OCI-LY7 (cell line): ENCODE measurements at regions not wholly inside any gene's neighbourhood (a gene's known extent, or its start where the extent isn't known, plus 50 kb on each side); places are given as distances from the start of the nearest gene placed in this dataset.

ENCODE experiments used
- BruUV-seq: library from RNA; stranded (reverse); fragments of 400-500 nt; replicated peaks from 2 replicates; lab custom pipeline; 2021; lab: Mats Ljungman, UMichigan
- CTCF ChIA-PET: fragments of 300-600 bp; sonication (Branson Sonifier 250); formaldehyde crosslinking; loops from one replicate; lab custom pipeline; 2022; ENCODE audit warnings: antibody characterized with exemption; ENCODE audit not compliant: unreplicated experiment; lab: Charles Lee
- POLR2A ChIA-PET: fragments of 300-600 bp; sonication (Branson Sonifier 250); formaldehyde crosslinking; loops from one replicate; lab custom pipeline; 2022; ENCODE audit warnings: antibody characterized with exemption; lab: Charles Lee
- DNase-seq: peaks from one replicate; pipeline ENCODE4 v3.0.0-alpha.2; 2015; ENCODE audit warnings: low spot score
- H2AFZ ChIP-seq: fragments of 200-600 bp; sonication (generic), shearing (Covaris generic); 2 replicates; pipeline ENCODE4 v1.6.1; 2014; ENCODE audit warnings: mild to moderate bottlenecking, antibody characterized with exemption, low read length, moderate library complexity
- H3K27ac ChIP-seq: fragments of 200-600 bp; sonication (generic); 2 replicates; pipeline ENCODE4 v1.5.1; 2014; ENCODE audit warnings: mixed run types, low read depth, mild to moderate bottlenecking, moderate library complexity, low read length, inconsistent platforms; ENCODE audit not compliant: poor library complexity, severe bottlenecking
- H3K36me3 ChIP-seq: fragments of 200-600 bp; sonication (generic); 2 replicates; pipeline ENCODE4 v1.6.1; 2014; ENCODE audit warnings: mild to moderate bottlenecking, antibody characterized with exemption, low read length, moderate library complexity, mixed read lengths; ENCODE audit not compliant: insufficient read depth
- H3K4me1 ChIP-seq: fragments of 200-600 bp; sonication (generic); 2 replicates; pipeline ENCODE4 v1.5.1; 2014; ENCODE audit warnings: mild to moderate bottlenecking, low read length; ENCODE audit not compliant: insufficient read depth, poor library complexity, severe bottlenecking
- H3K4me2 ChIP-seq: fragments of 200-600 bp; sonication (generic); 2 replicates; pipeline ENCODE4 v1.6.1; 2014; ENCODE audit warnings: mild to moderate bottlenecking, low read length
- H3K4me3 ChIP-seq: fragments of 200-600 bp; sonication (generic); 2 replicates; pipeline ENCODE4 v1.5.1; 2014; ENCODE audit warnings: mild to moderate bottlenecking, low read depth, low read length; ENCODE audit not compliant: poor library complexity, severe bottlenecking
- H3K79me2 ChIP-seq: fragments of 200-600 bp; sonication (generic); 2 replicates; pipeline ENCODE4 v1.6.1; 2016; ENCODE audit warnings: low read depth, mild to moderate bottlenecking, low read length, moderate library complexity, mixed read lengths; ENCODE audit not compliant: insufficient read depth
- H3K9me2 ChIP-seq: fragments of 200-600 bp; sonication (generic); 2 replicates; pipeline ENCODE4 v1.6.1; 2016; ENCODE audit warnings: mild to moderate bottlenecking, low read length, mixed read lengths; ENCODE audit not compliant: insufficient read depth
- H3K9me3 ChIP-seq: fragments of 200-600 bp; sonication (generic); 2 replicates; pipeline ENCODE4 v1.6.1; 2014; ENCODE audit warnings: mild to moderate bottlenecking, mixed run types, low read length, mixed read lengths
- H4K20me1 ChIP-seq: fragments of 200-600 bp; sonication (generic); 2 replicates; pipeline ENCODE4 v1.6.1; 2014; ENCODE audit warnings: mild to moderate bottlenecking, antibody characterized with exemption, low read length, moderate library complexity, mixed read lengths; ENCODE audit not compliant: insufficient read depth
- EZH2phosphoT487 ChIP-seq: fragments of 200-600 bp; sonication (generic); IDR thresholded peaks from 2 replicates; pipeline ENCODE4 v1.6.1; 2018; ENCODE audit warnings: low read depth, borderline replicate concordance, mild to moderate bottlenecking, mixed run types, antibody characterized with exemption, low read length, moderate library complexity, mixed read lengths
- intact Hi-C: fragments of 100-400 bp; cut with micrococcal nuclease; formaldehyde crosslinking; loops from one replicate; pipeline ENCODE4 v1.10.0; 2022; ENCODE audit not compliant: unreplicated experiment
- TF ChIP-seq, protein P1 (sequence below): fragments of 200-600 bp; sonication (generic); conservative IDR thresholded peaks from 2 replicates; pipeline ENCODE4 v1.5.1; 2014; ENCODE audit warnings: mild to moderate bottlenecking, antibody characterized with exemption, low read length, moderate library complexity, mixed read lengths

DNA sequence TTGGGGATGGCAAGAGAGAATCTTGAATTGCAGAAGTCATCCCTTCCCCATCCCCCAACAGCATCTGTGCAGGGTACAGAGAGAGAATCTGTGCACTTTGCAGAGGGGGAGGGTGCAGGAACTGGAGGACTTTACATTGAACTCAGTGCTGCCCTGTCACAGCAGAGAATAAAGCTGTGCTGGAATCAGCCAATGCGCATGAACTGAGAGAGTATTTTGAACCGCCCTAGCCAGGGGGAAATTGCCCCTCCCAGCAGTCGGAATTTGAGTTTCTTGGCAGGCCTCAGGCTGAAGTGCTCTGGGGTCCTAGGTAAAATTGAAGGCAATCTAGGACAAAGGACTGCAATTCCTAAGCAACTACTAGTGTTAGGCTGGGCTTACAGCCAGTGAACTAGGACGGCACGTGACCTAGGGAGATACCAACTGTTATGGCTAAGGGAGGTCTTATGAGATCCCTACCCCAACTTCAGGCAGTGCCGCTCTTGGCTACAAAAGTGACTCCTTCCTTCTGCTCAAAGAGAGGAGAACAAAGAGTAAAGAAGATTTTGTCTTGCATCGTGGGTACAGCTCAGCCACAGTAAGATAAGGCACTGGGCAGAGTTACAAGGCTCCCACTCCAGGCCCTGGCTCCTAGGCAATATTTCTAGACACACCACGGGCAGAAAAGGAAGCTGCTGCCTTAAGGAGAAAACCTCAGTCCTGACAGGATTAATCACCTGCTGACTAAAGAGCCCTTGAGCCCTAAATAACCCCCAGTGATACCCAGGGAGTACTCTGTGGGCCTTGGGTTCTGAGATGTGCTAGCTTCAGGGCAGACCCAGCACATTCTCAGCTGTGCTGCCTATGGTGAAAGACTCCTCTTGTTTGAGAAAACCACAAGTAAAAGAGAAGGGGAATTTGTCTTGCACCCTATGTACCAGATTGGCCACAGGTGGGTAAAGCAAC lies 300.5 kb upstream of the ALCAM start:
- Histone ChIP-seq H3K9me3 (no peaks in the 10 kb centered on the region), H4K20me1 (no peaks in the 10 kb centered on the region), H3K4me3 (no peak overlapping the region), H3K36me3 (no peaks in the 10 kb centered on the region), H3K4me1 (no peaks in the 10 kb centered on the region), H3K27ac (no peak overlapping the region), H3K79me2 (no peaks in the 10 kb centered on the region), H2AFZ (no peak overlapping the region), H3K9me2 (no peaks in the 10 kb centered on the region), H3K4me2 (no peak overlapping the region)
- ChIA-PET CTCF (no interaction called here), POLR2A (interaction anchor here (0.6 kb wide), 2 partner anchors 24 to 455 kb away, joined by 3 to 5 read pairs; no protein-coding TSS in a partner anchor)
- BruUV-seq: no TSS peak
- TF ChIP-seq EZH2phosphoT487: no peak
- TF ChIP-seq, protein P1, sequence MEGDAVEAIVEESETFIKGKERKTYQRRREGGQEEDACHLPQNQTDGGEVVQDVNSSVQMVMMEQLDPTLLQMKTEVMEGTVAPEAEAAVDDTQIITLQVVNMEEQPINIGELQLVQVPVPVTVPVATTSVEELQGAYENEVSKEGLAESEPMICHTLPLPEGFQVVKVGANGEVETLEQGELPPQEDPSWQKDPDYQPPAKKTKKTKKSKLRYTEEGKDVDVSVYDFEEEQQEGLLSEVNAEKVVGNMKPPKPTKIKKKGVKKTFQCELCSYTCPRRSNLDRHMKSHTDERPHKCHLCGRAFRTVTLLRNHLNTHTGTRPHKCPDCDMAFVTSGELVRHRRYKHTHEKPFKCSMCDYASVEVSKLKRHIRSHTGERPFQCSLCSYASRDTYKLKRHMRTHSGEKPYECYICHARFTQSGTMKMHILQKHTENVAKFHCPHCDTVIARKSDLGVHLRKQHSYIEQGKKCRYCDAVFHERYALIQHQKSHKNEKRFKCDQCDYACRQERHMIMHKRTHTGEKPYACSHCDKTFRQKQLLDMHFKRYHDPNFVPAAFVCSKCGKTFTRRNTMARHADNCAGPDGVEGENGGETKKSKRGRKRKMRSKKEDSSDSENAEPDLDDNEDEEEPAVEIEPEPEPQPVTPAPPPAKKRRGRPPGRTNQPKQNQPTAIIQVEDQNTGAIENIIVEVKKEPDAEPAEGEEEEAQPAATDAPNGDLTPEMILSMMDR: no peak
- DNase-seq: no peak
- intact Hi-C loops: no loop called here

GRCh38 chr3:105067361-105067760 lies 299.3 kb upstream of the ALCAM start:
- ChIA-PET CTCF (no interaction called here), POLR2A (no interaction called here)
- no peaks in the 10 kb centered on the region for H3K9me3 ChIP-seq
- TF ChIP-seq EZH2phosphoT487: no peak
- H3K9me2 ChIP-seq: no peaks in the 10 kb centered on the region
- no peaks in the 10 kb centered on the region for H3K79me2 ChIP-seq
- no peak overlapping the region for H3K27ac ChIP-seq
- H3K4me2 ChIP-seq: no peak overlapping the region
- intact Hi-C loops: no loop called here
- BruUV-seq: no TSS peak
- no peaks in the 10 kb centered on the region for H4K20me1 ChIP-seq
- no peak overlapping the region for H2AFZ ChIP-seq
- H3K4me1 ChIP-seq: no peaks in the 10 kb centered on the region
- no peak for DNase-seq
- no peaks in the 10 kb centered on the region for H3K36me3 ChIP-seq
- no peak overlapping the region for H3K4me3 ChIP-seq

- Histone ChIP-seq H3K4me3 (no peak overlapping the region), H3K4me2 (no peak overlapping the region), H3K4me1 (no peaks in the 10 kb centered on the region), H3K79me2 (no peaks in the 10 kb centered on the region), H2AFZ (no peak overlapping the region), H3K27ac (no peak overlapping the region), H3K36me3 (no peaks in the 10 kb centered on the region), H4K20me1 (no peaks in the 10 kb centered on the region), H3K9me3 (no peaks in the 10 kb centered on the region), H3K9me2 (no peaks in the 10 kb centered on the region)
- no peak for DNase-seq
- no TSS peak for BruUV-seq
- ChIA-PET CTCF (no interaction called here), POLR2A (no interaction called here)
- intact Hi-C loops: no loop called here
- no peak for TF ChIP-seq EZH2phosphoT487
- TF ChIP-seq, protein P1: no peak
These were observed 289.5 kb upstream of the ALCAM start for GRCh38 chr3:105077060-105077822.
